PC-3 (cell line): ENCODE measurements at regions not wholly inside any gene's neighbourhood (a gene's known extent, or its start where the extent isn't known, plus 50 kb on each side); places are given as distances from the start of the nearest gene placed in this dataset.

ENCODE experiments used
- EZH2 ChIP-seq: fragments of 300-600 bp; sonication (generic); IDR thresholded peaks from one replicate; pipeline ENCODE4 v1.6.1; 2017; ENCODE audit warnings: antibody characterized with exemption, mild to moderate bottlenecking, low read length; ENCODE audit not compliant: unreplicated experiment
- EZH2phosphoT487 ChIP-seq: fragments of 300-600 bp; sonication (generic); IDR thresholded peaks from 2 replicates; pipeline ENCODE4 v1.6.1; 2018; ENCODE audit warnings: mild to moderate bottlenecking, antibody characterized with exemption, low read length, borderline replicate concordance
- TF ChIP-seq, protein P1 (sequence below): fragments of 300-600 bp; sonication (generic); conservative IDR thresholded peaks from 2 replicates; pipeline ENCODE4 v1.5.1; 2017; ENCODE audit warnings: antibody characterized with exemption, low read depth, mild to moderate bottlenecking, low read length

DNA sequence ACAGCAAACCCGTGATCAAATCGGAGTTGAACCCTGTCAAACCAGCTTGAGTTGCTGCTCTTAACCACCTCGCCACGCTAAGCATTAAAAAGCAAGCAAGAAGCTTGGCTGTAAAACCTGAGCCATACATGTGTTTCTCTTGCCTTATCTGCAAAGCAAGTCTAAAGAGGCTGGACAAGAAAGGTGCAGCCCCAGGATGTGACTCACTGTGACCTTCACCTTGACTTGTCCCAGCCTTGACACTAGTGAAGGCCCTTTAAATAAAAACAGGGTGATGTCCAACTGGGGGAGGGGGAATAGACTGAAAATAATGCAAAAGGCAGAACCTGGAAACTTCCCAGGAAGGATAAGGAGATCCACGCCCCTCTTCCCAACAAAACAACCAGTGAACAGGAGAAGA is 127.6 kb upstream of the NPAS2 start:
- TF ChIP-seq, protein P1, sequence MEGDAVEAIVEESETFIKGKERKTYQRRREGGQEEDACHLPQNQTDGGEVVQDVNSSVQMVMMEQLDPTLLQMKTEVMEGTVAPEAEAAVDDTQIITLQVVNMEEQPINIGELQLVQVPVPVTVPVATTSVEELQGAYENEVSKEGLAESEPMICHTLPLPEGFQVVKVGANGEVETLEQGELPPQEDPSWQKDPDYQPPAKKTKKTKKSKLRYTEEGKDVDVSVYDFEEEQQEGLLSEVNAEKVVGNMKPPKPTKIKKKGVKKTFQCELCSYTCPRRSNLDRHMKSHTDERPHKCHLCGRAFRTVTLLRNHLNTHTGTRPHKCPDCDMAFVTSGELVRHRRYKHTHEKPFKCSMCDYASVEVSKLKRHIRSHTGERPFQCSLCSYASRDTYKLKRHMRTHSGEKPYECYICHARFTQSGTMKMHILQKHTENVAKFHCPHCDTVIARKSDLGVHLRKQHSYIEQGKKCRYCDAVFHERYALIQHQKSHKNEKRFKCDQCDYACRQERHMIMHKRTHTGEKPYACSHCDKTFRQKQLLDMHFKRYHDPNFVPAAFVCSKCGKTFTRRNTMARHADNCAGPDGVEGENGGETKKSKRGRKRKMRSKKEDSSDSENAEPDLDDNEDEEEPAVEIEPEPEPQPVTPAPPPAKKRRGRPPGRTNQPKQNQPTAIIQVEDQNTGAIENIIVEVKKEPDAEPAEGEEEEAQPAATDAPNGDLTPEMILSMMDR = no peak
- TF ChIP-seq EZH2 (no peak), EZH2phosphoT487 (no peak)
